Left lobe of liver (tissue), 2 donors: ENCODE measurements at regions not wholly inside any gene's neighbourhood (a gene's known extent, or its start where the extent isn't known, plus 50 kb on each side); places are given as distances from the start of the nearest gene placed in this dataset.
"Not testable (repeated sequence)": the region's sequence is repeated elsewhere in the genome, so short reads cannot be mapped to it uniquely, and the experiment has no call there.

ENCODE experiments used
- ATAC-seq: fragments of 200-7000 bp; cut with Tn5 transposase; one replicate; pipeline ENCODE4 v1.9.1; 2020; ENCODE audit warnings: mild to moderate bottlenecking, moderate library complexity
- DNase-seq: peaks from one replicate; pipeline ENCODE4 v3.0.0-alpha.2; 2020; ENCODE audit warnings: low spot score
- donor health status: DM: no; HTN: no; CAD: no; lungs with moderate emphysema.
- donor health status: DM: no; HTN: yes; CAD: no.

DNA sequence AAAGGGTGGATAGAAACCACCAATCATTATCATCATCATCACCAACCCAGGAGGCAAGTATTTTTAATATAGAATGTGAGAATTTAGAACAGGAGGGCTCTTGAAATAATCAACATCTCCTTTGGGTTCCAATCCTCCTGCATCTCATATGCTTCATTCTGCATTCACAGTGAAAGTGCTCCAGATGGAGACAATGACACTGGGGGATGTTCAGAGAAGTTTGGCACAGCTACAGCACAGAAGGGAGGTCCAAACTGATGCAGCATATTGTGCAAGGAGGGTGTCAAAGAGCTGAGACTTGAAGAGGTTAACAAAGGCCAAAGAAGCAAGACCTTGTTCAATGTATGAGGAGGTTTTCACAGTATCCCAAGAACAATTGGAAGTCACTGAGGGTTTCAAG lies 767.1 kb downstream of the NTRK3 start:
- no peak for ATAC-seq
- no peak for DNase-seq

DNA sequence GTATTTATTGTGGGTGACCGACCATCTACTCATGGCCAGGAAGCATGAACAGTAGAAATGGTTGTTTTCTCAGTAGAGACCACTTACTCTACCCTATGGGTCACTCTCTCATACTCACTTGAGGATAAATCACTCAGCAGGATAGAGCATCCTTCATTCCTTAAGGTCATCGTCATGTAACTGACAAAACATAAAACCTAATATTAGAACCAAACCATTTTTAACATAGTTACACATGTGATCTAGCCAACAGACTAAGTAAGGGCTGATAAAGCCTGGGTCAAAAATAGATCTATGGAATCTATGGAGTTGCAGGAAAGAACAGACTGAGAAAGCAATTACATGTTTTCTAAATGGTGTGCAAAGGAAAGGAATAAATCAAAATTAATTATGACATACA lies 769.1 kb downstream of the NTRK3 start:
- no peak for ATAC-seq
- DNase-seq = no peak

DNA sequence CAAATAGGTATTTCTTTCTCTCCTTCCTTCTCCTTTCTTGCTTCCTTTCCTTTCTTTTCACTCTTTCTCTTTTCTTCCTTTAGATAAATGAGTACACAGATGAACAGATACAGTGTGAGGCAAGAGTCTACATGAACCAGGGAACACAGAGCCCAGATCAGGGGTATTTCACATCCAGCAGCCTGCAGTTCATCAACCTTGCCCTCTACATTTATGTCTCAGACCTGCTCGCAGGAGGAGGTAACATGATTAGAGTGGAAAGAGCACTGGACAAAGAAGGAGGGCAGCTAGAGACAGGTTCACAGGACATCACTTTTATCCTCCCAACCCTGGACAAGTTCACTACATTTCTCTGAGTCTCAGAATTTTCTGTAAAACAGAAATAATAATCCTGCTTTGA lies 773.1 kb downstream of the NTRK3 start:
- no peak for DNase-seq
- ATAC-seq = no peak

DNA sequence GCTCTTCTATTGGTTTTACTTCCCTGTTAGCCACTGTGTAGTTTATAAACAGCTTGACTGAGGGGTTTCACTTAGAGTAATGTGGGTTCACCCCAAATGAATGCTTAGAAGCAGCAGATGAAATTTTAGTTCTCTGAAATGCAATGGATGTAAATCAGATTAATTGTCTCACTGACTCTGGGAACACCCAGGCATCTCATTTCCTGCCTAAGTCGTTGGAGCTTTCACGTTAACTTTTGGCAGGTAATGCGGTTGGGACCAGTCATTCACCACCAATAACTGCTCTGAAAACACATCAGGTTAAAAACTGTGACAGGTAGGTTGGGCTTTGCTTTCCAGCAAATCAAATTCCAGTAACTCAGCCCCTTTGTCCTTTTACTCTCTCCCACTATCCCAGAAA lies 775.4 kb downstream of the NTRK3 start:
- DNase-seq (no peak), ATAC-seq (no peak)

- ATAC-seq (no peak), DNase-seq (no peak)
These were observed 777.9 kb downstream of the NTRK3 start for GRCh38 chr15:87478687-87479072.

DNA sequence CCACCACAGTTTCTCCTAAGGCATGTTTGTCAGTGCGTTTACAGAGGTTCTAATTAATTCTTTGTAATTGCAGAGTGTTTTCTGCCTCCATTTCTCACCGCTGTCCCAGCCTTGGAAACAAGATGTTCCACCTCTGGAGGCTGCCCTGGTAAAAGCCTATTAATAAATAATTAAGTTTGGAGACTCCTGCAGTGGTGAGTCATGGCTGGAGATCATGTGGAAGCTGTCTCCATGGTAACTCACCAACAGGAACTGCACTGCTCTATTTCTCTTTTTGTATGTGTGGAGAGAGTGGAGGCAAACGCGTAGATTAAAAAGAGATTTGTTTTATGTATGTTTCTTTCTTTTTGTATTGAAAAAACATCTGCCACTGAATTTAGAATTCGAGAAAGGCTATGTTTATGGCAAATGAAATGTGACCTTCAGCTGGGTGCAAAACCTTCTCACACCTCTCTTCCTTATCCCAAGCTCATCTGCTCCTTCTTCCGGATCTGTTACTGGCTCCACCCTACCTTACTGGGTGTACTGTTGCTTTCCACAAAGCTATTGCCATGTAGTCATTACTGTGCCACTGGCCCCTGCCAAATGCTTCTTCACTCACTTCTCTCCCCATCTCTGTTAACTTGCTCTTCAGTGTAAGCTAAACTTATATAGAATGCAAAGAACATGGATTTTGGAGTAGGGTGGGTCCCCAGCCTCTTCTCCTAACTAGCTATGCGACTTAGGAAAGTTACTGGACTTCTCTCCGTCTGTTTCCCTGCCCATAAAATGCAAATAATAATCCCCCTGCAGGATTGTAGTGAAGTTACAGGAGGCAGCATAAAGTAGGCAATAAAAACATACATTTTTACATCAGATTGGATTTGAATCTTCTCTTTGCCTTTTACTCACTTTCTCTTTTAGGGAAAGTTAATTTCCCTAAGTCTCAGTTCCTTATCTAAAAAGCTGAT lies 778.5 kb downstream of the NTRK3 start:
- ATAC-seq = peak; percentile 26

DNA sequence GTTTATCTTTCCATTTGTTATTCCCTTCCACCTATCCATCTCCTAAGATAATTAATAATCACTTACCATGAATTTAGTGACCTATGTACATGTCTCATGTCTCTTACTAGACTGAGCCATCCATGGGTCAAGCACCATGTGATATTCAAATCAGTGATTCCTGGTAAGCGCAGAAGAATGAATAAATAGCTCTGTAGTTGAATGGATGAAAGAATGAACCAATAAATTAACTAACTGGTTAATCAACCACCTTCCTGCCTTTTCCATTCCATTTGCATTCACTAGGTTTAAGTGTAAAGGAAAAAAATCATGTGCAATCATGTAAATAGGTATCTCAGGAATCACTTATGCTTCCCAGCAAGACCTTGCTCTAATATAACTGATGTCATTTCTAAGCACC lies 779.5 kb downstream of the NTRK3 start:
- DNase-seq (no peak), ATAC-seq (no peak)

More for the DNA sequence above, 778.5 kb downstream of the NTRK3 start:
- no peak for DNase-seq

DNA sequence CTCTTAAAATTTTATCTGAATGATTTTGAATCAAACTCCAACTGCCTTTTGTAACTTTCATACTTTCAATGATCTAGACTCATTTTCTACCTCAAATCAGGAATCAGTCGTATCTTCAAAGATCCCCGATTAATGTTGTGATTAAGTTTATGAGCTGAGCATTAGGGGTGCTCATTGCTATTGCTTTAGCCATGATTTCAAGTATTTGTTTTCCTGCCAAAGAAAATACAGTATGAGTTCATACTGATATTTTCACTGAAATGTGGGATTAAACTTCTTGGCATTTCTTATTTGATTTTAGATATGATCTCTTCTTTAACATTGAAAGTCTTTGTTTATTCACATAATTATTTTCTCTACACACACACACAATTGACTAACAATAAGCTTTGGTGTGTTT lies 785.6 kb downstream of the NTRK3 start:
- no peak for DNase-seq
- no peak for ATAC-seq

- not testable (repeated sequence) for ATAC-seq, DNase-seq
These were observed 792.6 kb downstream of the NTRK3 start for GRCh38 chr15:87463956-87464355.

DNA sequence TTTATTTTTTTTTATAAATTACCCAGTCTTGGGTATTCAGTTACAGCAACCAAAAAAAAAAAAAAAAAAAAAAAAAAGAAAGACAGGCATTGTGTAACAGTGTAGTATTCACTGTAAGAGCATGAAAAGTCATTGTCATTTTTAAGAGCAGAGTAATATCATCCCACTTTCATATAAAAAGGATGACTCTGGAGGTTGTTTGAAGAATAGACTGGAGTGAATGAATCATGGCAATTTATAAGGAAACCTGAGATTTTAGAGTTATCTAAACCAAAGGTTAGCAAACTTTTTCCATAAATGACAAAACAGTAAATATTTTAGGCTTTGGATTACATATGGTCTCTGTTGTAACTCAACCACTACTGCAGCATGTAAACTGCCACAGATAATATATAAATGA lies 794.9 kb downstream of the NTRK3 start:
- no peak for DNase-seq
- no peak for ATAC-seq

DNA sequence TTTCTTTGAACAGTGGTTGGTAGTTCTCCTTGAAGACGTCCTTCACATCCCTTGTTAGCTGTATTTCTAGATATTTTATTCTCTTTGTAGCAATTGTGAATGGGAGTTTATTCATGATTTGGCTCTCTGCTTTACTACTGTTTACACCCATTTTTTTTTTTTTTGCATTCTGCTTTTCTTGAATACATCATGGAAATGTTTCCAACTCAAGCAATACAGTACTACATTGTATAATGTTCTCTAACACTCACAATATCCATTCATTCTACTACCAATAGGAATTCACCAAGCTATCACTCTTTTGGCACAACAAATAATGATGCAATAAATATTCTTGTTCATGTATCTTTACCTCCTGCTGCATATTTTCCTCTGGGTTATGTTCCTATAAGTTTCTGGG lies 801.7 kb downstream of the NTRK3 start:
- ATAC-seq = no peak

DNA sequence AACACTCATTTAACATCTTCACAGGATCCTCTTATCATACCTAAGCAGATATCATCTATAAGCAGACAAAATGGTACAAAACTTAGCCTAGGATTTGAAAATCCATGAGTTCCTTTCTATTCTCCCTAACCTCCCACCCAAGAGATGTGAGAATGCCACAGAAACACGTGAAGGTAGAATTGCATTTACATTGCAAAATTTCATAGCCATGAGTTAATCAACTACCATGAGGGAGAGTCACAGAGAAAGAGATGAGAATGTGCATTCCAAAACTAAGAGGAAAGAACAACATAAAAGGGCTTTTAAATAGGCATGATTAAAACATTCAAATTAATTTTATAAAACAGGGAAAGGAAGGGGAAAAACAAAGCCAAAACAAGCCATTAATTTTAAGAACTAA lies 806.2 kb downstream of the NTRK3 start:
- DNase-seq (no peak), ATAC-seq (no peak)

More for the DNA sequence above, 801.7 kb downstream of the NTRK3 start:
- no peak for DNase-seq

GRCh38 chr15:87439090-87439489 lies 817.4 kb downstream of the NTRK3 start:
- DNase-seq = no peak
- ATAC-seq = no peak

DNA sequence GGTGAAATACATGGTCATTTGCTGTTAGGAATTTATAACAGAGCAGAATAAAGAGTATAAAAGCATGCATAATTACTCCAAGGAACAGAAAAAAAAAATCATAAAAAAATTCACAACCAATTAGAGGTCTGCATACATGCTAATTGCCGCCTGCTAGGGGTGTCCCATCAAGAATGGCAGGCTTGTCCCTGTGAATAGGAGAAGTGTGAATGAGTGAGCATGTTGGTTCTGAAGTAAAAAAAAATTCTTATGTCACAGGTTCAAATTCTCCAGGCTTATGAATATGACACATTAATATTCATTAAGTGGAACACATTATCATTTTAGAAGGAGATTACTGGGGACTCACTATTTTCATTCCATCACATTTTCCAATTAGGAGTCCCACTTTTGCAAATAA lies 822.7 kb downstream of the NTRK3 start:
- DNase-seq (no peak), ATAC-seq (no peak)

DNA sequence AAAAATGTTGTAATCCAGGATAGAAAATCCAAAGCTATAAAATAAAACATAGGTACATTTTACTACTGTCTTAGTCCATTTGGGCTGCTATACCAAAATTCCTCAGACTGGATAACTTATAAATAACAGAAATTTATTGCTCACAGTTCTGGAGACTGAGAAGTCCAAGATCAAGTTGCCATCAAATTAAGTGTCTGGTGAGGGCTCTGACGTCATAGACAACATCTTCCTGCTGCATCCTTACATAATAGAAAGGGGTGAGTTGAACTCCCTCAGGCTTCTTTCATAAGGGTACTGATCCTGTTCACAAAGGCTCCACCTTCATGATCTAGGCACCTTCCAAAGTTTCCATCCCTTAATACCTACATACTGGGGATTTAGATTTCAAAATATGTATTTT lies 826.8 kb downstream of the NTRK3 start:
- ATAC-seq = no peak

GRCh38 chr15:87420017-87420416 lies 836.5 kb downstream of the NTRK3 start:
- DNase-seq = no peak
- no peak for ATAC-seq

More for the DNA sequence above, 826.8 kb downstream of the NTRK3 start:
- no peak for DNase-seq

DNA sequence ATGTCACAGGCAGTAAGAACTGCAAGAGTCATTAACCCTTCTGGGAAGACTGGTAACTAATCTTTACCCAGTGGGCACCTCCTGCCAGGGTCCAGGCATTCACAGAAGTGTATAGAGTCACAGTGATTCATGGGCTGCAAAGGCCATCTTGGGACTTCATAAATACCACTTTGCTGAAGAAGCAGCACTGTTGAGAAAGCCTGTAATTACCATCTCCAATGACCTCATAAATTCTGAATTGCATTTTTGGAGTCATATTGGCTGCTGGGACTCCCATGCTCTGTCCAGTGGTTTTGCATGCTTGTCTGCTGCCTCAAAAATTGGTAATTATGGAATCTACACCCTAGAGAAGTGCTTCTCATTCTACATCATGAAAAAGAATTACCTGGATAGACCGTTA lies 837.2 kb downstream of the NTRK3 start:
- DNase-seq (no peak), ATAC-seq (no peak)

DNA sequence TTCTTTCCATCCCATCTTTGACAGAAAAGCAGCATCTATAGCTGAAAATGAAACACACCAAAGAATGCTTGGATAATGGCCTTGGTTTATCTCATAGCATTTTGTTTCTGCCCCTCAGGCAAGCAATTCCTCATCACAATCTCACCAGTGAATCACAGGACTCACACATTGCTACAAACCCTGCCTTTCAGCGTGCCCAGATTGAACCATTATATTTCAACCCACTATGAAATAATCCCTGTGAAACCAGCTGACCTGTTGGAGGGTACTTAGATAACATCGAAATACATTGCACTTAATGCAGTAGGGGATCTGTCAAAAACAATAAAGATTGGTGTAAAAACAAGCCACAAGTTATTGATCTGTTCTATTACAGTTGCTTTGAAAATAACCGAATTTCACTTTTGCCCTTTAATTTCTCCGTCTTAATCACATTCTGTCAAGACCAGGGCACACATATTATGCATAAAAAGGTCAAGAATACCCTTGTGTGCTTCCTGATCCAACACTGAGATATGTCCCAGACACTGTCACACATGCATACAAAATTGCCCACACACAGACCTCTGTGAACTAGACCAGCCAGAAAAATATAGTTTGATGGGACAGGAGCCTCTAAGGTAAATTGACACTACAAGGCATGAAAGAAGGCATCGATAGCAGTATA lies 839.8 kb downstream of the NTRK3 start:
- ATAC-seq (no peak), DNase-seq (no peak)

DNA sequence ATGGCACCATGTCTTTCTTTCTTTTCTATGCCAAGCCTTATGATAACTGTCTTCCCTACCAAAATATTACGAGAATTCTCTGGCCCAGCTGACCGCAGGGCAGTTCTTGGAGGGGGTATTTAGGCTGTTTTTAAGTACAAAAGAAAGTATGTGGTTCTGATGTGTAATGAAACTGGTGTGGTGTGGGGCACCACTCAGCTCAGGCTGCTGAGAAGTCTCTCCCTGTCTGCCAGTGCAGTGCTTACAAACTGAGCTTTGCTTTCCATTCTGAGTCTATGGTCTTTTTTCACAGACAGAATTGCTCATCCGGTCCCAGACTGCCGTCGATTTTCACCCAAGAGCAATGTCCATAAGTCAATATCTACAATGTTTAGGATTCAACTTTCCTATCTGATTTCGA lies 847.6 kb downstream of the NTRK3 start:
- no peak for DNase-seq
- no peak for ATAC-seq

DNA sequence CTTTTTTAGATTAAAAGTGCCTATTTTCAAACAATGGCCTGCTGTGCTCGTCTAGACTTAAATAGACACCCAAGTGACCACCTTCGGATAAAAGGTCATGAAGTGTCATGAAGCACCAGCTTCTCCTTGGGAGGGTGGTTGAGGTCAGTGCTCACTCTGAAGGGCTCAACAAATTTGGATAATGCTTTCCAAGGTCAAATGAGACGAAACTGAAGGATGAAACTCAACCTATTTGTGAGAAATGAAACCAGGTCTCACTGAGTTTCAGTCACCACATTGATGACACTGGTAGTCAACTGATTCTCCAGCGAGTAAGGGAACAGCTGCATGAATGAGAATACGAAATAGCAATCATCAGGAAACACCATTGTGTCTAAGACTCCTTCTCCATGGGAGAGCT lies 852.6 kb downstream of the NTRK3 start:
- ATAC-seq (no peak), DNase-seq (no peak)

DNA sequence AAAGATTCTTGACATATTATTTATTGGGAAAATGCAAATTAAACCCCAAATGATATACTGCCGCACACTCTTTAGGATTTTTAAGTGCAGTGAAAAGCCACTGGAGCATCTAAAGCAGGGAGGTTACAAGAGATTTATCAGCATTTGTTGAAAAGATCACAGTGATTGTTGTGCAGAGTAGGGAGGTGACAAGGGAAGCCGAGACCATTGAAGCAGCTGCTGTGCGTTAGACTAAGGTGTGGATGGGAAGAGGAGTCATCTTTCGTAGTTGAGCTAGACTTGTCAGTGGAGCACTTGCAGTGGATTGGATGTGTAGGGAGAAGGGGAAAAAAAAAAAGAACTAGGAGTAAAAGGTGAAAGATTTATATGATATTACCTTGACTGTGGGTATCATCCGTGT lies 854.6 kb downstream of the NTRK3 start:
- no peak for DNase-seq
- ATAC-seq = no peak

DNA sequence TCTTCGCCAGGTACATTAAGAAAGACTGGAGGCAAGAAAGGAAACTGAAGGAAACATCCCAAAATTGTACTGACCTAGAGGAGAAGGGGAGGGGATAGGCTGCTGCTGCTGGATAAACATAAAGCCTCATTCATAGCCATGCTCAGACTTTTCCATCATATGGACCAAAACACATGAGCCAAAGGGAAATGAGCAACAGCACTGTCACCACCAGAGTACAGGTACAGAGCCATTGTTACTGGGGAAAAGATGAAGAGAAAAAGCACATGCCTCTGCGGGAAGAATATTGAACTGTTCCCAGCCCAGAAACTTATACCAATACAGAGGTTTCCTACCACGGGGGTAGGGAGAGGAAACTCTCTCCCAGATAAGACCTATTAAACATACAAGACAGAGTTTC lies 861.9 kb downstream of the NTRK3 start:
- DNase-seq (no peak), ATAC-seq (no peak)
